ENCODE measurements at regions not wholly inside any gene's neighbourhood (a gene's known extent, or its start where the extent isn't known, plus 50 kb on each side); places are given as distances from the start of the nearest gene placed in this dataset.

DNA sequence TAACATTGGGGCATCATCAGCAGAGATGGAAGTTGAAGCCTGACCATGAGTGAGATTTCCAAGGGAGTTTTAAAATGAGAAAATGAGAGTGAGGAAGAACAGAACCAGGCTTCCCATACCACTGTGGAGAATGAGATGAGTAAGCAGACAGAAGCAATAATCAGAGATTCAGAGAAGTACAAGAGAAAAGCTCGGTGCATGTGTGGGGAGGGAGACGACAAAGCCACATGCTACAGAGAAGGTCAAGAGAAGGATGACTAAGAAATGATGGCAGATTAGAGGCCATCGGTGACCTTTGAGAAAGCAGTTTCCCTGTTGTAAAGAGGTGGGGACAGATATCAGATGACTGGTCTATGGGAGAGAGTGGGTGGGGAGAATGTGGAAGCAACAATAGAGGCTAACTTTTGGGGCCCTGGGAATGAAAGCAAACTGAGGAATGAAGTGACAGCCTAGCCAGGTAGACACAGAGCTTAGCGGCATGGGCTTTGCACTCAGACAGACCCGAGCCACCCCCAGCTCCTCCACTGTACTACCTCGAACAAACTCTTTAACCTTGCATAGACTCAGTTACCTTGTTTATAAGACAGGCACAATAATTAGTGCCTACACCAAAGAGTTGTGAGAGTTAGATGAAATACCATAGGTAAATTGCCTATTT lies 207.7 kb downstream of the PIK3R1 start:
- H3K9me3 Mint-ChIP-seq: no peaks in the 10 kb centered on the region
- H3K27me3 Mint-ChIP-seq: no peaks in the 10 kb centered on the region
- H3K27ac Mint-ChIP-seq: peak overlapping the region; percentile 58
- no peak for DNase-seq
- no peak overlapping the region for H3K4me3 Mint-ChIP-seq
- no peaks in the 10 kb centered on the region for H3K36me3 Mint-ChIP-seq (ENCODE audit: low read depth)
- peaks cover 44% of the 10 kb centered on the region for H3K4me1 Mint-ChIP-seq (ENCODE audit: low read depth)

DNA sequence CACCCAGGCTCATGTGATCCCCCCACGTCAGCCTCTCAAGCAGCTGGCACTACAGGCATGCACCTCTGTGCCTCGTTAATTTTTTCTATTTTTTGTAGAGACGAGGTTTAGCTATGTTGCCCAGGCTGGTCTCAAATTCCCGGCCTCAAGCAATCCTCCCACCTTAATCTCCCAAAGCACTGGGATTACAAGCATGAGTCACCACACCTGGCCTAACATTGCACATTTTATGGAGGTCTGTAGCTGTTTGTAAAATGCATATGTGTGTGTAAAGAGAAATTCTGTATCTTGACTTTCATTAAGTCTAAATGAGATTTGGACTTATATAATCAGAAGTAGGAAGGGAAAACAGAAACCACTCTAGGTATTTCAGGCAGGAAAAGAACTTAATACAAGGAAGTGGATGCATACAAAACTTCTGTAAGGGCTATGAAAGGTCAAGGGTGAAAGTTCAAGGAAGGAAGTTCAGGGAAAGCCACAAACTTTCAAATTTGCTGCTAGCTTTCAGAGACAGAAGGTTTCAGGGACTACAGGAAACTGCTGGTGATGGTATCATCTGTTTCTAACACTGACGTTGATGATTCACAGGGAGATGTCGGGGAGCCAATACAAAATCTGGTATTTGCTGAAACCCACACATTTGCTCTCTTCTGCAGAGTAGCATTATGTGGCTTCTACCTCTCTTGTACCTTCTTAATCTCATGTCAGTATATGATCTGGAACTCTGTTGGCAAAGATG lies 209.4 kb downstream of the PIK3R1 start:
- H3K36me3 Mint-ChIP-seq (ENCODE audit: low read depth): no peaks in the 10 kb centered on the region
- H3K9me3 Mint-ChIP-seq: no peaks in the 10 kb centered on the region
- no peak for DNase-seq
- peak overlapping the region; percentile 10 for H3K27ac Mint-ChIP-seq
- H3K4me1 Mint-ChIP-seq (ENCODE audit: low read depth): peaks cover 44% of the 10 kb centered on the region
- no peak overlapping the region for H3K4me3 Mint-ChIP-seq
- H3K27me3 Mint-ChIP-seq: no peaks in the 10 kb centered on the region

DNA sequence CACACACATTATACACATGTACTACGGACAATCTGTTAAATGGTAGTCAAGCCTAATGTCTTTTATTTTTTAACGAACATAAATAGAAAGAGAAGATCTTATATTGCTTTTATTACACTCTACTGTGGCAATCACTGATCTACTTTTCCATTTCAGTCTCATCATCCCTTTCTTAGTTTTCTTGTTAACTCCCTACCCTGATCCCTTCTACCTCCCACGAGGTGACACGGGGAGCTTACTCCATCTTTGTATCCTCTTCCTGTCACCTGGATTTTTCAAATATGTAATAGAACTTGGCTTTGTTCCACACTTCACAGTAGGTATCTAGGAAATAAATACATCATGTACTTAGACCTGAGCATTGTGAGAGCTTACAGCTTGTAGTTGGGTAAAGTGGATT lies 211.0 kb downstream of the PIK3R1 start:
- Mint-ChIP-seq H3K4me1 (ENCODE audit: low read depth) (peaks cover 56% of the 10 kb centered on the region), H3K27me3 (no peaks in the 10 kb centered on the region), H3K27ac (no peak overlapping the region), H3K4me3 (no peak overlapping the region), H3K36me3 (ENCODE audit: low read depth) (no peaks in the 10 kb centered on the region), H3K9me3 (no peaks in the 10 kb centered on the region)
- DNase-seq: no peak

DNA sequence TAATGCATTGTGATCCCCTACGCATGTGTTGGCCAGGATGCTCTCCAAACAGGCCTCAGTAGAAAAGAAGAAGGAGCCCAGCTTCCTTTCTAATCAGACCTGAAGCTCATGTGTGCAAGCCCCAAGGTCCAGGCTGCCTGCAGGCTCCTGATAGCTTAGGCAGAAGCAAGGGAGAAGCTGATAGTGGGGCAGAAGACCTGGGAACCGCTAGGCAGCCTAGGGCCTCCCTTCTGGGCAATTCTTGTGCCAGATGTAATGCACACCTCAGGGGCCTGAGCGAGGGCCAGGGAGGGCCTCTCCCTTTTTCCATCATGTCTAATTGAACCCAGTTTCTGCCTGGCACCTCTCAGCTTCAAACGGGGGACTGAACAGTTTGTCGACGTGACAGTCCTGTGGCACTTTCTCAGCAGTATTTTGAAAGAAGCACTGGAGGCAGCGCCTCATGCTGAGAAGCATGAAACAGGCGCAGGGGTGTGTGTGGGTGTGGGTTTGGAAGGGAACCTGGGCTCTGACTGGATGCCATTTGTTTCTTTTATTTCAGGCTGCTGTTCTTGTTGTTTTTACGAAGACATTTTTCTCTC lies 212.8 kb downstream of the PIK3R1 start:
- H3K4me1 Mint-ChIP-seq (ENCODE audit: low read depth): peaks cover 62% of the 10 kb centered on the region
- H3K9me3 Mint-ChIP-seq: peaks cover 2% of the 10 kb centered on the region
- H3K4me3 Mint-ChIP-seq: no peak overlapping the region
- no peaks in the 10 kb centered on the region for H3K36me3 Mint-ChIP-seq (ENCODE audit: low read depth)
- no peak for DNase-seq
- no peak overlapping the region for H3K27ac Mint-ChIP-seq
- H3K27me3 Mint-ChIP-seq: no peaks in the 10 kb centered on the region

DNA sequence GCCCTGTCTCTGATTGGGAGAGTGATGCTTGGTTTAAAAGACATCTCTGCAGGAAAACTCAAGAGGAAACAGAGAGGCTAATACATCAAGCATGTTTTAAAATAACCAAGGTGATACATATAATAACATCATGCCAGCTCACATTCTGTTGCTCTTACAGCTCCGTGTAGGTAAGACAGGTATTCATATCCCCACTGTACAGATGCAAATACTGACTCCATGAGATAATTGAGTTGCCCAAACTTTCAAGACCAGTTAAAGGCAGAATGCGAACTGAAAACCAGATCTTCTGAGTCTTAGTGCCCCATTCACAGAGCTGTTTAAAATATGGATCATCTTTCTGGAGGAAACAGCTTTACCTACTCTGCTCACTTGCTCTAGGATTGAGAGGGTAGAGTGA lies 214.0 kb downstream of the PIK3R1 start:
- H3K9me3 Mint-ChIP-seq: peaks cover 2% of the 10 kb centered on the region
- DNase-seq: no peak
- no peak overlapping the region for H3K4me3 Mint-ChIP-seq
- H3K4me1 Mint-ChIP-seq (ENCODE audit: low read depth): peaks cover 62% of the 10 kb centered on the region
- H3K27ac Mint-ChIP-seq: no peak overlapping the region
- no peaks in the 10 kb centered on the region for H3K27me3 Mint-ChIP-seq
- H3K36me3 Mint-ChIP-seq (ENCODE audit: low read depth): no peaks in the 10 kb centered on the region

DNA sequence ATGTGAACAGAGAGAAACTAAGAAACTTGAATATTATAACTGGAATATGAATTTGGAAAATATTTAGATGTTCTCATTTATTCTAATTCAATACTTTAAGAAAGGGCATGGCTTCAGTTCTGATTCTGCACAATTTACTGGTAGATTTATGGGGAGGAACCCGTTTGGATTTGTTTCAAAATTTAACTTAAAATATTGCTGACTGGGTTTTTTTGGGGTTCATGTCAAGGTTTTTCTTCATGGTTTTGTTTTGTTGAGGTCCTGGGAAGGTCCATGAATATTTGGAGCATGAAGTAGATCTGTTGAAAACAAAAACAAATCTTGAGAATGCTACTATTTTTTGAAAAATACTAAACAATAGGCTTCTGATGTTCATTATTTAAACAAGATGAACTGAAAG lies 214.7 kb downstream of the PIK3R1 start:
- H3K4me1 Mint-ChIP-seq (ENCODE audit: low read depth): peaks cover 62% of the 10 kb centered on the region
- no peak overlapping the region for H3K27ac Mint-ChIP-seq

DNA sequence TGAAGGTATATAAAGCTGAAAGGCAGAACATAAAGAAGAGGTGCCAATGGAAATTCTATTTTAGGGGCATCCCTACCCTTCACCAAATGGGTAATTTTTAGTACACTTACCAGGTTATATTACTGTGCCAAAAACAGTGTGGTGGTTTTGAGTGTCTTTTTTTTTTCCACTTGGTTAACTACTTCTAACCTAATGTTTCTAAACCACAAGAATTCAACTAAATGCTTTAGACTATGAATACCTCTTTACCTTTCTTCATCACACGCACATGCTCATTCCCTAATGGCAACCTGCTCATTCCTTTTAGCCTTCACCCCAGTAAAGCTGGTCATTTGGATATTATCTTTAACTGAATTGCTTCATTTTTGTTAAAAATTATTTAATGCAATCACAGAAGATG lies 215.6 kb downstream of the PIK3R1 start:
- H3K4me3 Mint-ChIP-seq: no peak overlapping the region
- H3K9me3 Mint-ChIP-seq: peaks cover 2% of the 10 kb centered on the region
- H3K36me3 Mint-ChIP-seq (ENCODE audit: low read depth): no peaks in the 10 kb centered on the region
- H3K4me1 Mint-ChIP-seq (ENCODE audit: low read depth): peaks cover 63% of the 10 kb centered on the region
- DNase-seq: no peak
- no peaks in the 10 kb centered on the region for H3K27me3 Mint-ChIP-seq
- no peak overlapping the region for H3K27ac Mint-ChIP-seq

More for the DNA sequence above, 214.7 kb downstream of the PIK3R1 start:
- Mint-ChIP-seq H3K36me3 (ENCODE audit: low read depth) (no peaks in the 10 kb centered on the region), H3K27me3 (no peaks in the 10 kb centered on the region), H3K4me3 (no peak overlapping the region), H3K9me3 (peaks cover 2% of the 10 kb centered on the region)
- no peak for DNase-seq

DNA sequence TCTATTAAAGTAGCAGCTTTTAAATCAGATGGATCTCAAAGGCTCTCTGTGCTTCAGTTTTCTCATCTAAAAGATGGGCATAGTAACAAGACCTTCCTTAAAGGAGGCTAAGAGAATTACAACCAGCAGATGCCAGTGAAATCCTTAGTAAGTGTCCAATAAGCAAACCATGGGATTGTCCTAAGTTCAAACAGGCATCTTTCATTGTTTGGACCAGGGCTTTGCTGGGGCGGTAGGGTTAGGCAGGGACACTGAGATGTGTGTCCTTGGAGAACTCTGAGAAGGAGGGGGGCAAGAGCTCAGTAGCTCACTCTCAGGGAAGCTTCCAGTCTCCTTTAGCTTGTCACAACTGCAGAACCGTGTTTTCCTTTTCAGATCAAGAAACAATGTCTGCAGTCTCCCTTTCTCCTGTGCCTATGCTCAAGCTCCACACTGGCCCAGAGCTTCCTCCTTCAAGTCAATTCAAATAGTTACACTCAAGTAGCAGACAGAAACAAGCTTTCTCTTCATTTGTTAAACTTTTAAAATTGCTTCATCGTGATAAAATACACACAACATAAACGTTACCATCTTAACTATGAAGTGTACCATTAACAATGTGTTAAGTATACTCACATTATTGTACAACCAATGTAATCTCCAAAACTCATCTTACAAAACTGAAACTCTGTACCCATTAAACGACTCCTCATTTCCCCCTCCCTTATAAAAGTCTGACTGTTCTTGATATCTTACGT lies 216.2 kb downstream of the PIK3R1 start:
- Mint-ChIP-seq H3K27me3 (no peaks in the 10 kb centered on the region), H3K4me1 (ENCODE audit: low read depth) (peaks cover 57% of the 10 kb centered on the region), H3K27ac (no peak overlapping the region)

DNA sequence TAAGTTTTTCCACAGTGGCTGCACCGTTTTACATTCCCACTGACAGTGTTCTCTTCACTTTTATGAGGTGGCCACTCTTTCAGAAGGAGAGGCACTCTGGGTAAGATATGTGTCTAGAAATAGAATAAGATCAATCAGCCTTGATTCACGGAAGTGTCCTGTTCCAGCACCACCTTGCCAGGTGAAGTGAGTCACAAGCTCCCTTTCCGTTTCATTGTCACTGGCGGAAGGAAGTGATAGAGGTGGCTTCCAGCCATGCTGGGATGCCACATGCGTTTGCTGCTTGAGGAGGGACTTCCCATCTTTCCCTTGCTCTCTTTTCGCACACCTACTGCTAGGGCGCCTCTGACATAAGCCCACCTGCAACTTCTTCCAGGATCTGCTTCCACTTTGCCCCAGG lies 217.1 kb downstream of the PIK3R1 start:
- Mint-ChIP-seq H3K36me3 (ENCODE audit: low read depth) (no peaks in the 10 kb centered on the region), H3K27ac (peak overlapping the region; percentile 27), H3K27me3 (no peaks in the 10 kb centered on the region), H3K4me3 (no peak overlapping the region), H3K9me3 (peaks cover 2% of the 10 kb centered on the region), H3K4me1 (ENCODE audit: low read depth) (peaks cover 57% of the 10 kb centered on the region)
- no peak for DNase-seq

More for the DNA sequence above, 216.2 kb downstream of the PIK3R1 start:
- Mint-ChIP-seq H3K4me3 (no peak overlapping the region), H3K36me3 (ENCODE audit: low read depth) (no peaks in the 10 kb centered on the region), H3K9me3 (peaks cover 2% of the 10 kb centered on the region)
- no peak for DNase-seq

DNA sequence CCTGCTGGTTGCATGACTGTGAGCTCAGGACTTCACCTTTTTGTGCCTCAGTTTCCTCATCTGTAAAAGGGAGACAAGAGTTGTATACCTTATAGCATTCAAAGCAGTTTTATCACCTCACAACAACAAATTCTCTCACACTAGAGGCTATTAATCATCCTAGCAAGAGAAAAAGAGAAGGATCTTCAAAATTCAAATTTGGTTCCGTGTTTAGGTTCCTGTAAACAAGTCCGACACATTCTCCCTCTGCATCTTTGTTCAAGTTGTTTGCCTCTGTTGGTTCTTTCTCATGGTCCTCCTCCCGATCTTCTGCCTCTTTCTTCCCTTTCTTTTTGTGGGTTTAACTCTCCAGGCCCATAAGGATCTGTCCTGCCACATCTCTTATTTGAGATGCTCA lies 218.0 kb downstream of the PIK3R1 start:
- Mint-ChIP-seq H3K27ac (peak overlapping the region; percentile 86), H3K4me1 (ENCODE audit: low read depth) (peaks cover 57% of the 10 kb centered on the region), H3K9me3 (peaks cover 2% of the 10 kb centered on the region), H3K27me3 (no peaks in the 10 kb centered on the region), H3K36me3 (ENCODE audit: low read depth) (no peaks in the 10 kb centered on the region), H3K4me3 (peak overlapping the region; percentile 60)
- no peak for DNase-seq

DNA sequence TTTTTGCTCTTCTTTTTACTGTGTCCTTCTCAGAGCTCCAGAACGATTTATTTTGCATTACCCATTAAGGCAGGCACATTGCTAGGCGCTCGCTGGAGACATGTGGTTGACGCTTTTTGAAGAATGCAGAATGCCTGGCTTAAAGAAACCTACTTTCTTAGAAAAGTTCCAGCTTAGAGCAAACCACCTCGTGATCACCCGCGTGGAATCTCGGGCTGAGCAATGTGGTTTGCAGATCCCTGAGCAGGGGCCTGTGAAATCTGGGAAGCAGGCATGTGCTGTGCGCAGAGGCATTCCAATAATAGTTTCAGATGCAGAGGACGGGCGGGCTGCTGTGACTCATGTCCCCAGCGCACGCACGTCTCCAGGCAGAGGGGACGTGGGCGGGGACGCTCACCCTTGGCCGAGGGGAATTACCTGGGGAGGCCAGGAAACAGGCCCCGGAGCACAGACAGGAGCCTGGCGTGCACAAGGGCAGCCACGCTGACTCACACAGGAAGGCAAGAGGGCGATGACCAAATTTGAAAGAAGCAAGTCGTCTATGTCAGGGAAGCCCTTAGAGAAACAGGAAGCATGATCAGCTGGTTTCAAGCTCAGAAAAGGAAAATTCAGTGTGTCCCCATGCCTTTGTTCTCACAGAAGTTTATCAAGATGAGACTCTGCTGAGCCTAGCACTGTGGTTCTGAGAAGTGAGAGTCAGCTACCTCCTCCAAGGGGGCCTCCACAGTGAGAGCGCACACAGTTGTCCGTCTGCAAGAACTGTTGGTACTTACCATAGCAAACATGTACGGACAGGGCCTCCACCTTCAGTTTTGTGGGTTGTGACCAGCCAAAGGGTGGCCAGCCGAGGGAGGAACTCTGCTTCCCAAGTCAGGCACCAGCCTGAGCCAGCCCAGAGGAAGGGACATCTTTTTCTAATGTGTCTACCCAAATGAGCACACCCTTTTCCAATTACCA lies 218.6 kb downstream of the PIK3R1 start:
- Mint-ChIP-seq H3K9me3 (peaks cover 2% of the 10 kb centered on the region), H3K27ac (peak overlapping the region; percentile 86), H3K4me3 (peak overlapping the region; percentile 60), H3K4me1 (ENCODE audit: low read depth) (peaks cover 57% of the 10 kb centered on the region), H3K36me3 (ENCODE audit: low read depth) (no peaks in the 10 kb centered on the region), H3K27me3 (no peaks in the 10 kb centered on the region)
- DNase-seq: peak; percentile 93

DNA sequence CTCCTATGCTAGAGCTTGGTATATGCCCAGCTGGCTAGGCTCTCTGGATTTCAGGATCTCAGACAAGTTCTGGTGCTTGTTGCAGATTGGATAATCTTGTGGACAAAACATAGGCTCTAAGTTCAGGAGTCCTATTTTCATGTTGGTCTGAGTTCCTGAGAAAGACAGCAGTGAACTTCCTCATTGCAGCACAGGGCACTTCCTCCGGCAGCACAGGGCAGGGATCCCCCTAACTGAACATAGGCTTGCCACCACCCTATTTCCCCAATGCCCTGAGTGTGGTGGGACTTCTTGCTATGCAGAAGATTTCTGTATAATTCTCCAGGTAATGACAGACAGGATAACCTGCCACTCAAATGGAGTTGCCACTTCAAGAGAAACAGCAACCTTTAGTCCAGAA lies 220.1 kb downstream of the PIK3R1 start:
- H3K36me3 Mint-ChIP-seq (ENCODE audit: low read depth): no peaks in the 10 kb centered on the region
- no peak for DNase-seq
- H3K27me3 Mint-ChIP-seq: no peaks in the 10 kb centered on the region
- H3K9me3 Mint-ChIP-seq: peaks cover 2% of the 10 kb centered on the region
- no peak overlapping the region for H3K27ac Mint-ChIP-seq
- peaks cover 60% of the 10 kb centered on the region for H3K4me1 Mint-ChIP-seq (ENCODE audit: low read depth)
- no peak overlapping the region for H3K4me3 Mint-ChIP-seq

DNA sequence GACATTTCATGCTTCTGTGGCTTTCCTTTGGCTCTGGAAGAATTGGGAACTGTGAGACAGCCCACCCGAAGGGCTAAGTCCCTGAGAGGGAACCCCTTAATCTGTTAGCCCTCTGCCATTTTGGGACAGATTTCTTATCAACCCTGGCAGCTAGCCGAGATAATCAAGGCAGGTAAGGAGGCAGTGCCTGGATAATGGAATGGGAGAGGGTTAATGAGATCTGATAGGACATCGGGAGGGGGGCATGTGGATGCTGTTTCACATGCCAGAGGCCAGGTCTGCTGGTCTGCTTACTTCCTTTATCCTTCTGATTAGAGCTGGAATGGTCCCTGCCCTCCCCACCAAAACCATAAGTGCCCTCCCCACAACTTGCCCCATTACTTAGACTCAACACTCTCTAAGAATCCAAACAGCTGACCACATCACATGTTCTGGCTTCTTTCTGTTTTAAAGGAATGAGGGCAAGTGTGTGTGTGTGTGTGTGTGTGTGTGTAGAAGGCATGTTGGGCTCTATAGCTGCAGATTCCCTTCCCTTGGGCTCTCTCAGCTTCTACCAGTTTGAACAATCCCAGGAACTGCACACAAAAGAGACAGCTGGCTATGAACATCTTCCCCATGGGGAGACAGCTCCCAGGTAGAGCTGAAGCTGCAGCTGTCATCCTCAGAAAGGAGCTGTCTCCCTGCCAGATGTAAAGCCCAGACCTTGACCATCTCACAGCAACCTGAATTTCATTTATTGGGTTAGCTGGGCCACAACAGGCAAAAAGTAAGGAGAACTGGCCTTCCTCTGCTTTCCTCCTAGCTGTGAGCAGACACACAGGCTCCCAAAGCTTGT lies 221.3 kb downstream of the PIK3R1 start:
- Mint-ChIP-seq H3K4me3 (no peak overlapping the region), H3K27me3 (no peaks in the 10 kb centered on the region), H3K9me3 (peaks cover 2% of the 10 kb centered on the region), H3K27ac (no peak overlapping the region), H3K36me3 (ENCODE audit: low read depth) (no peaks in the 10 kb centered on the region), H3K4me1 (ENCODE audit: low read depth) (peaks cover 61% of the 10 kb centered on the region)
- no peak for DNase-seq
